Prostate gland (tissue), 2 donors: ENCODE measurements at regions not wholly inside any gene's neighbourhood (a gene's known extent, or its start where the extent isn't known, plus 50 kb on each side); places are given as distances from the start of the nearest gene placed in this dataset.
A peak's percentile ranks its signal among the peaks of the same experiment; 100 is the strongest.

ENCODE experiments used
- DNase-seq: peaks from one replicate; pipeline ENCODE4 v3.0.0-alpha.2; 2019; ENCODE audit warnings: low spot score
- H3K27ac ChIP-seq, 2 donors: fragments of 200-600 bp; sonication (generic); 2 replicates each; pipeline ENCODE4 v1.5.1; 2017 to 2019
- H3K27me3 ChIP-seq: fragments of 200-600 bp; sonication (generic); replicated peaks from 2 replicates; pipeline ENCODE4 v1.5.1; 2019; ENCODE audit not compliant: insufficient read depth
- H3K36me3 ChIP-seq, 2 donors: fragments of 200-600 bp; sonication (generic); 1 replicate in 1 of 2; 2 replicates in 1 of 2; pipeline versions ENCODE4 v1.5.1 to v1.8.1; 2017 to 2019
- H3K4me1 ChIP-seq: fragments of 200-600 bp; sonication (generic); replicated peaks from 2 replicates; pipeline ENCODE4 v1.5.1; 2019
- H3K4me3 ChIP-seq, 2 donors: fragments of 200-600 bp; sonication (generic); 2 replicates each; pipeline ENCODE4 v1.5.1; 2017 to 2019
- H3K9me3 ChIP-seq: fragments of 200-600 bp; sonication (generic); 2 replicates; pipeline ENCODE4 v1.5.1; 2017
- POLR2A ChIP-seq: fragments of 450-650 bp; IDR thresholded peaks from one replicate; pipeline ENCODE4 v1.6.1; 2016; ENCODE audit warnings: antibody characterized with exemption, mild to moderate bottlenecking
- POLR2AphosphoS5 ChIP-seq: sonication (generic); formaldehyde crosslinking; IDR thresholded peaks from one replicate; pipeline ENCODE4 v1.6.1; 2017; ENCODE audit warnings: antibody characterized with exemption
- WGBS: methylation state at CpG from one replicate; pipeline ENCODE4 v1.1.5; 2018; 5-methylcytosine and 5-hydroxymethylcytosine counted together
- intact Hi-C: fragments of 100-400 bp; cut with DNase I; formaldehyde crosslinking; loops from one replicate; pipeline ENCODE4 v1.14.2; 2022
- TF ChIP-seq, protein P1 (sequence below), 4 experiments: fragments of 200-600 bp in 2 of 4; fragments of 450-650 bp in 2 of 4; sonication (generic) in 2 of 4; IDR thresholded peaks; 1 replicate in 3 of 4; 2 replicates in 1 of 4; pipeline ENCODE4 v1.5.1; 2016 to 2019; ENCODE audit warnings: antibody characterized with exemption in 4 of 4, mild to moderate bottlenecking in 2 of 4, moderate library complexity in 2 of 4

DNA sequence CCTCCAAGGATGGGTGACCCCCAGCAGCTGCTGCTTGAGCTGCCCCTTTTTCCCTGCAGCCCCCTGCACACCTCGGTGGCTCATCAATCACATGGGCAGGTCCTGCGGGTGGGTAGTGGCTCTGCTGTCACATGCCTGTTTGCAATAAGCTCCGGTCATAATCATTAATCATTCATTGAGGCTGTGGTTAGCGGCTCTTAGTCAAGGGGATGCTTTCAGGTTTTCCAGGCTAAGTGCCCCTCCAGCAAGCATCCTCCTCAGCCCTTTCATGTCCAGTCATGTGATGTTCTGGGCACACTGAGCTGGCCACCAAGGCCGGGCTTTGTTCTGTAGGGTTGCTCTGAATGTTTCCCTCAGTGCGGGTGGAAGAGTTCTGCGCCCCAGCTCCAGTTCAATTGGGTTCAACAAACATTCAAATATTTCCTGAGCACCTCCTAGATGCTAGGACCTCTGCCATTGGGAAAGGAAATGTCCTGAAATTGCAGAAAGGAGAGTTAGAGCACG lies 96.4 kb upstream of the LDAH start:
- 82% methylated on average over 8 of the region's 8 CpGs for WGBS
- H3K27ac ChIP-seq = no peak overlapping the region
- no peak for DNase-seq
- no peak overlapping the region for H3K4me3 ChIP-seq
- intact Hi-C loops = loop anchor here (5.0 to 10.0 kb wide), 2 partner anchors 95 to 257 kb away; partner anchors contain the start of gene LDAH
- H3K9me3 ChIP-seq = no peaks in the 10 kb centered on the region
- no peaks in the 10 kb centered on the region for H3K27me3 ChIP-seq
- H3K4me1 ChIP-seq = peaks cover 6% of the 10 kb centered on the region
- H3K36me3 ChIP-seq = no peaks in the 10 kb centered on the region
- TF ChIP-seq, protein P1, sequence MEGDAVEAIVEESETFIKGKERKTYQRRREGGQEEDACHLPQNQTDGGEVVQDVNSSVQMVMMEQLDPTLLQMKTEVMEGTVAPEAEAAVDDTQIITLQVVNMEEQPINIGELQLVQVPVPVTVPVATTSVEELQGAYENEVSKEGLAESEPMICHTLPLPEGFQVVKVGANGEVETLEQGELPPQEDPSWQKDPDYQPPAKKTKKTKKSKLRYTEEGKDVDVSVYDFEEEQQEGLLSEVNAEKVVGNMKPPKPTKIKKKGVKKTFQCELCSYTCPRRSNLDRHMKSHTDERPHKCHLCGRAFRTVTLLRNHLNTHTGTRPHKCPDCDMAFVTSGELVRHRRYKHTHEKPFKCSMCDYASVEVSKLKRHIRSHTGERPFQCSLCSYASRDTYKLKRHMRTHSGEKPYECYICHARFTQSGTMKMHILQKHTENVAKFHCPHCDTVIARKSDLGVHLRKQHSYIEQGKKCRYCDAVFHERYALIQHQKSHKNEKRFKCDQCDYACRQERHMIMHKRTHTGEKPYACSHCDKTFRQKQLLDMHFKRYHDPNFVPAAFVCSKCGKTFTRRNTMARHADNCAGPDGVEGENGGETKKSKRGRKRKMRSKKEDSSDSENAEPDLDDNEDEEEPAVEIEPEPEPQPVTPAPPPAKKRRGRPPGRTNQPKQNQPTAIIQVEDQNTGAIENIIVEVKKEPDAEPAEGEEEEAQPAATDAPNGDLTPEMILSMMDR (IDR thresholded peaks at IDR 0.05) = no peak
- TF ChIP-seq POLR2AphosphoS5 (no peak), POLR2A (no peak)

DNA sequence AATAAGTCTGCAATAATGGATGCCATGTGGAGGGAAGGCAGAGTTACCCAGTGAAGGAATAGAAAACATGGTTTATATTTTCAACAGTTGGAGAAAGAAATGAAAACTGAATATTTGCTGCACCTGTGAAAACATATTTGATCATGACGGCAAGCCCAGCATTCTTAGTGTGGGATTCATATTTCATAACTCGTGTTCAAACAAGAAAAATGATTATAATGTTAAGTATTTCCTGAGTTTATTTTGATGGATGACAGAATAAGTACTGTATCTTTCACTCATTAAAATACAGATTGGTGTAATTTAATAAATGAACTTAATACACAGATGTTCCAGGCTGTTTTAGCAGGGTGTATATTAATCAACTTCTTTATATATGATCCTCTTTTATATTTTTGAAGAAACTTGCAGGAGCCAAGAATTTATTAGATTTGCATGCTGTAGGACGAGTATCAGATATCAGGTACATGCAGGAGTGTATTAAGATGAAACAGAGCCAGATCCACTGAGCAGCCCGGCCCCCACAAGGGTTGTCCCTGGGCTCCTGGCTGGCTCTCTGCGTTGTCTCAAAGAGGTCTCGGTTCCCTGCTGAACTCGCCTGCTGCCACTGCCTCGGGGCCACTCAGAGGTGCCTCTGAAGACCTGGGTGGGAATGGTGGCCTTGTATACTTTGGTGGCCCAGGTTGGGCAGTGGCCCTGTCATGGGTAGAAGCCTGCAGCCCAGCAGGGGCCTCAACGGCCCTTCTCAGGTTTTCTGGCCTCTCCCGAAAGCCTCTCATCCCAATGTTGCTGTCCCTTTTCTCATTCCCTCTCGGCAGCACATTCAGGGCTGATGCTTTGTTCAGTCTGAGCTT lies 95.0 kb upstream of the LDAH start:
- Histone ChIP-seq H3K36me3 (no peaks in the 10 kb centered on the region), H3K4me3 (no peak overlapping the region), H3K27ac (peak overlapping the region in 1 of 2 donors; percentile 60), H3K27me3 (no peaks in the 10 kb centered on the region), H3K9me3 (no peaks in the 10 kb centered on the region), H3K4me1 (peaks cover 9% of the 10 kb centered on the region)
- intact Hi-C loops = loop anchor here (5.0 to 10.0 kb wide), 2 partner anchors 93 to 256 kb away; partner anchors contain the start of gene LDAH
- DNase-seq = no peak
- TF ChIP-seq POLR2AphosphoS5 (no peak), POLR2A (no peak)
- TF ChIP-seq, protein P1 (IDR thresholded peaks at IDR 0.05) = no peak
- 40% methylated on average over 11 of the region's 11 CpGs for WGBS

DNA sequence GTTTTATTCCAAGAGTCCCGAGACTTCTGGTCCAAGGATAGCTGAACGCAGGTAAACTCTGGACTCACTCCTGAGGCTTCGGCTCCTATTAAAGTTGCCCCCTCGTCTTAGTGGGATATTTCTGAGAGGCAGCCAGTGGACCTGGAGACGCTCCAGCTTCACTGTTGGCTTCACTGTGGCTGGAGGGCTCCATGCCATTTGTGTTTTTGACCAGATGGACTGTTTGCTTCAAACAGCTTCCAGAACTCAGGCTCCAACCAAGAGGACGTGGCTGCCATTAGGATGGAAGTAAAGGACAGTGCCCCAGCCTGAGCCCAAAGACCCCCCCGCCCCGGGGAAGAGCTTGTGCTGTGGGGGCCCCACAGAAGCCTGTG lies 94.4 kb upstream of the LDAH start:
- Histone ChIP-seq H3K4me1 (peaks cover 9% of the 10 kb centered on the region), H3K9me3 (no peaks in the 10 kb centered on the region), H3K36me3 (no peaks in the 10 kb centered on the region), H3K27ac (peak overlapping the region; percentile 26 to 60), H3K27me3 (no peaks in the 10 kb centered on the region), H3K4me3 (no peak overlapping the region)
- 49% methylated on average over 8 of the region's 8 CpGs for WGBS
- no peak for TF ChIP-seq POLR2A
- TF ChIP-seq, protein P1 (IDR thresholded peaks at IDR 0.05) = no peak
- no peak for TF ChIP-seq POLR2AphosphoS5
- DNase-seq = no peak
- intact Hi-C loops = loop anchor here (5.0 to 10.0 kb wide), 2 partner anchors 92 to 255 kb away; partner anchors contain the start of gene LDAH

DNA sequence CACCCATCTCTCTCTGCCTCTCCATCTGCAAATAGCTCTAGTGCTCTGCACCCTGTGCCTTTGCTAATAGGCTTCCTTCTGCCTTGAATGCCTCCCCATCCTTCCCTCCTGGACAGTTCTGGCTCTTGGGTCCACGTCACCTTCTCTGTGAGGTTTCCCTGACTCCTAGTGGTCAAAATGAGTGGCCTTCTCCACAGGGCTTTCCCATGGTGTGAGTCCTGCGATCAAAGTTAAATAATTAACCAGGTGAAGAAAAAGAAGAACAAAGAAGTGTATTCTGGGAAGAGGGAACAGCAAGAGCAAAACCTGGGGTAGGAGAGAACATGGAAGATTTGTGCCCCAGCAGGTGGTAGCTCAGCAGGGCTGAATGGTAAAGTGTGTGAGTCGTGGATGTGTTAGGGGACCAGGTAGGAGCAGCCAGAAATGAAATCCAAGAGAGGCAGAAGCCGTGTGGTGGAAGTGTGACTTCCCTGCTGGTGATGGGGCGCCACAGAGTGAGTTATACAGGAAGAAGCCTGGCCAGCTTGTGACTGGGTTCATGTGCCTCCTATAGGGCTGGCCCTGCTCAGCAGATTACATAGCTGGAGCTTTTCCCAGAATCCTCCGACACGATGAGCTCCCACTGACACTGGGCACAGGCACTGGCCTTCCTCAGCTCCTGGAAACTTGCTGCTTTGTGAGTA lies 93.8 kb upstream of the LDAH start:
- intact Hi-C loops = loop anchor here (5.0 to 10.0 kb wide), 2 partner anchors 92 to 254 kb away; partner anchors contain the start of gene LDAH
- no peak for TF ChIP-seq POLR2AphosphoS5
- TF ChIP-seq, protein P1 (IDR thresholded peaks at IDR 0.05) = peak in 3 of 4 experiments; percentile 35 to 48 (median 46)
- TF ChIP-seq POLR2A = no peak
- Histone ChIP-seq H3K4me3 (no peak overlapping the region), H3K9me3 (no peaks in the 10 kb centered on the region), H3K27ac (peak overlapping the region; percentile 26 to 60), H3K4me1 (peaks cover 9% of the 10 kb centered on the region), H3K27me3 (no peaks in the 10 kb centered on the region), H3K36me3 (no peaks in the 10 kb centered on the region)
- WGBS = 38% methylated on average over 7 of the region's 7 CpGs
- DNase-seq = peak; percentile 31
